BLaER1 (cell line): ENCODE measurements at regions not wholly inside any gene's neighbourhood (a gene's known extent, or its start where the extent isn't known, plus 50 kb on each side); places are given as distances from the start of the nearest gene placed in this dataset.
"Not testable (repeated sequence)": the region's sequence is repeated elsewhere in the genome, so short reads cannot be mapped to it uniquely, and the experiment has no call there.

ENCODE experiments used
- H3K27ac ChIP-seq: shearing (Covaris generic); formaldehyde crosslinking; 2 replicates; pipeline ENCODE4 v1.8.1; 2022
- H3K27me3 ChIP-seq: shearing (Covaris generic); formaldehyde crosslinking; 2 replicates; pipeline ENCODE4 v1.8.1; 2022
- H3K36me3 ChIP-seq: shearing (Covaris generic); formaldehyde crosslinking; 2 replicates; pipeline ENCODE4 v1.8.1; 2022
- H3K4me1 ChIP-seq: shearing (Covaris generic); formaldehyde crosslinking; 2 replicates; pipeline ENCODE4 v1.8.1; 2022
- H3K4me2 ChIP-seq: shearing (Covaris generic); formaldehyde crosslinking; 2 replicates; pipeline ENCODE4 v1.8.1; 2022
- H3K4me3 ChIP-seq: shearing (Covaris generic); formaldehyde crosslinking; 2 replicates; pipeline ENCODE4 v1.8.1; 2022
- H3K9ac ChIP-seq: shearing (Covaris generic); formaldehyde crosslinking; 2 replicates; pipeline ENCODE4 v1.8.1; 2022
- H3K9me3 ChIP-seq: shearing (Covaris generic); formaldehyde crosslinking; 2 replicates; pipeline ENCODE4 v1.8.1; 2022
- H4K20me1 ChIP-seq: shearing (Covaris generic); formaldehyde crosslinking; 2 replicates; pipeline ENCODE4 v1.8.1; 2022
- Cebpa-rat ChIP-seq: shearing (Covaris generic); IDR thresholded peaks from 2 replicates; pipeline ENCODE4 v1.8.1; 2022

GRCh38 chr10:131038056-131038455 is 273.5 kb downstream of the TCERG1L start:
- TF ChIP-seq Cebpa-rat = no peak

GRCh38 chr10:131041031-131041430 is 270.5 kb downstream of the TCERG1L start:
- Histone ChIP-seq H3K27me3 (no peaks in the 10 kb centered on the region), H4K20me1 (no peaks in the 10 kb centered on the region), H3K4me2 (no peak overlapping the region), H3K9me3 (peaks cover 18% of the 10 kb centered on the region), H3K4me3 (no peak overlapping the region), H3K36me3 (no peaks in the 10 kb centered on the region), H3K9ac (no peak overlapping the region), H3K4me1 (peaks cover 8% of the 10 kb centered on the region; the same call in 1 of the 2 replicates), H3K27ac (no peak overlapping the region)
- TF ChIP-seq Cebpa-rat = no peak

More at GRCh38 chr10:131038056-131038455, 273.5 kb downstream of the TCERG1L start:
- Histone ChIP-seq H3K27me3 (no peaks in the 10 kb centered on the region), H3K4me1 (peaks cover 33% of the 10 kb centered on the region), H3K9ac (no peak overlapping the region), H4K20me1 (no peaks in the 10 kb centered on the region), H3K9me3 (peaks cover 18% of the 10 kb centered on the region), H3K4me3 (no peak overlapping the region), H3K4me2 (no peak overlapping the region), H3K36me3 (no peaks in the 10 kb centered on the region), H3K27ac (no peak overlapping the region)

- Histone ChIP-seq H3K4me2 (no peak overlapping the region), H3K4me1 (peaks cover 5% of the 10 kb centered on the region; the same call in 1 of the 2 replicates), H3K36me3 (no peaks in the 10 kb centered on the region), H3K9me3 (peaks cover 18% of the 10 kb centered on the region), H3K4me3 (no peak overlapping the region), H3K27me3 (no peaks in the 10 kb centered on the region), H3K9ac (no peak overlapping the region), H4K20me1 (no peaks in the 10 kb centered on the region), H3K27ac (no peak overlapping the region)
- TF ChIP-seq Cebpa-rat = no peak
Measured at GRCh38 chr10:131041441-131041840, 270.1 kb downstream of the TCERG1L start.

GRCh38 chr10:131042015-131042414 is 269.5 kb downstream of the TCERG1L start:
- H3K27ac ChIP-seq, H4K20me1 ChIP-seq: not testable (repeated sequence)
- H3K9me3 ChIP-seq = peaks cover 20% of the 10 kb centered on the region

More at GRCh38 chr10:131042015-131042414, 269.5 kb downstream of the TCERG1L start:
- not testable (repeated sequence) for H3K4me3 ChIP-seq, H3K4me1 ChIP-seq, H3K9ac ChIP-seq, H3K4me2 ChIP-seq, H3K36me3 ChIP-seq, H3K27me3 ChIP-seq
